ENCODE measurements at regions not wholly inside any gene's neighbourhood (a gene's known extent, or its start where the extent isn't known, plus 50 kb on each side); places are given as distances from the start of the nearest gene placed in this dataset.

- DNase-seq: no peak
These were observed 161.2 kb downstream of the FGF18 start for GRCh38 chr5:171580502-171581265.

- DNase-seq: no peak
These were observed 162.3 kb downstream of the FGF18 start for GRCh38 chr5:171581781-171582180.

GRCh38 chr5:171582849-171583248 is 163.4 kb downstream of the FGF18 start:
- DNase-seq: no peak

- no peak for DNase-seq
These were observed 166.5 kb downstream of the FGF18 start for GRCh38 chr5:171585981-171586380.

- no peak for DNase-seq
These were observed 167.0 kb downstream of the FGF18 start for GRCh38 chr5:171586436-171586835.

GRCh38 chr5:171588046-171588445 is 168.6 kb downstream of the FGF18 start:
- DNase-seq: no peak

- DNase-seq: no peak
These were observed 169.3 kb downstream of the FGF18 start for GRCh38 chr5:171588790-171589189.

GRCh38 chr5:171589461-171589860 is 170.0 kb downstream of the FGF18 start:
- no peak for DNase-seq

GRCh38 chr5:171592076-171592475 is 172.6 kb downstream of the FGF18 start:
- no peak for DNase-seq

GRCh38 chr5:171592736-171593135 is 173.3 kb downstream of the FGF18 start:
- no peak for DNase-seq

GRCh38 chr5:171593401-171593800 is 174.0 kb downstream of the FGF18 start:
- DNase-seq: no peak

- no peak for DNase-seq
These were observed 174.5 kb downstream of the FGF18 start for GRCh38 chr5:171593976-171594375.

GRCh38 chr5:171595401-171595800 is 176.0 kb downstream of the FGF18 start:
- no peak for DNase-seq

- peak; percentile 39 for DNase-seq
These were observed 176.4 kb downstream of the FGF18 start for GRCh38 chr5:171595801-171596231.

GRCh38 chr5:171596391-171596878 is 177.0 kb downstream of the FGF18 start:
- DNase-seq: no peak

- no peak for DNase-seq
These were observed 178.6 kb downstream of the FGF18 start for GRCh38 chr5:171597946-171598640.

GRCh38 chr5:171598641-171599152 is 179.2 kb downstream of the FGF18 start:
- DNase-seq: no peak

GRCh38 chr5:171599411-171599810 is 180.0 kb downstream of the FGF18 start:
- no peak for DNase-seq

- no peak for DNase-seq
These were observed 180.6 kb downstream of the FGF18 start for GRCh38 chr5:171599957-171600612.

GRCh38 chr5:171600741-171601265 is 181.4 kb downstream of the FGF18 start:
- no peak for DNase-seq

- peak; percentile 32 for DNase-seq
These were observed 181.9 kb downstream of the FGF18 start for GRCh38 chr5:171601266-171601881.

GRCh38 chr5:171603591-171603990 is 182.0 kb upstream of the SMIM23 start:
- DNase-seq: no peak

GRCh38 chr5:171604195-171604594 is 181.4 kb upstream of the SMIM23 start:
- no peak for DNase-seq
